ENCODE measurements at regions not wholly inside any gene's neighbourhood (a gene's known extent, or its start where the extent isn't known, plus 50 kb on each side); places are given as distances from the start of the nearest gene placed in this dataset.

DNA sequence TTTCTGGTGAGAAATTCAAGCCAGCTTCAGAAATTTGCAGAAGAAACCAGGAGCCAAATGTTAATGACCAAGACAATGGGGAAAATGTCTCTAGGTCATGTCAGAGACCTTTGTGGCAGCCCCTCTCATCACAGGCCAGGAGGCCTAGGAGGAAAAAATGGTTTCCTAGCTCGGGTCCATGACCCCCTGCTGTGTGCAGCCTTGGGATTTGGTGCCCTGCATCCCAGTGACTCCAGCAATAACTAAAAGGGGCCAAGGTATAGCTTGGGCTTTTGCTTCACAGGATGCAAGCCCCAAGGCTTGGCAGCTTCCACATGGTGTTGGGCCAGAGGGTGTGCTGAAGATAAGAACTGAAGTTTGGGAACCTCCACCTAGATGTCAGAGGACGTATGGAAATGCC is 814.7 kb upstream of the SLIT2 start:
- H3K27ac ChIP-seq = no peak overlapping the region
- POLR2A ChIA-PET (ENCODE audit: low non-redundant PET) = no interaction called here
- CTCF ChIA-PET = no interaction called here
- TF ChIP-seq CTCF (conservative IDR thresholded peaks at IDR 0.05; ENCODE audit: low read depth) = no peak
- DNase-seq (ENCODE audit: low spot score) = no peak

DNA sequence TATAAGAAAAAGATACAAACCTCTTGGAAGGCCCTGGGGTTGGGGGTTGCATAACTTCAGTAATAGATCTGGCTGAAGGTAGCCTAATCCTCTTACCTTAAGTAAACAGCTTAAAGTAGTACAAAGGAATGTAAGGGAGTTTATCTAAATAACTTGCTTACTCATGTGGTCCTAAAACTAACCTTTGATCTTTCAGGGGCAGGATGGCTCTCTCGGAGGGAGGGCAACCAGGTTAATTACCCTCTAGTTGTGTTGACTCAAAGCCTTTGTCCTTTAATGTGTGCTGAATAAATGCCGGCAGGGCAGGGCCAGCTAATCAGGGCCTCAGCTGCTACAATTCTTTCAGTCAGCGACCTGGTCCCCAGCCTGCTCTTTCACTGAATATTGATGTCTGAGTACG is 822.0 kb upstream of the SLIT2 start:
- ChIA-PET CTCF (interaction anchor here (0.6 kb wide), 1 partner anchor 855 kb away, joined by 3 read pairs; no protein-coding TSS in a partner anchor), POLR2A (ENCODE audit: low non-redundant PET) (no interaction called here)
- TF ChIP-seq CTCF (conservative IDR thresholded peaks at IDR 0.05; ENCODE audit: low read depth) = no peak
- DNase-seq (ENCODE audit: low spot score) = no peak
- H3K27ac ChIP-seq = no peak overlapping the region

- ChIA-PET POLR2A (ENCODE audit: low non-redundant PET) (no interaction called here), CTCF (no interaction called here)
- no peak for DNase-seq (ENCODE audit: low spot score)
- no peak for TF ChIP-seq CTCF (conservative IDR thresholded peaks at IDR 0.05; ENCODE audit: low read depth)
- no peak overlapping the region for H3K27ac ChIP-seq
These were observed 826.6 kb upstream of the SLIT2 start for GRCh38 chr4:19425146-19425545.

DNA sequence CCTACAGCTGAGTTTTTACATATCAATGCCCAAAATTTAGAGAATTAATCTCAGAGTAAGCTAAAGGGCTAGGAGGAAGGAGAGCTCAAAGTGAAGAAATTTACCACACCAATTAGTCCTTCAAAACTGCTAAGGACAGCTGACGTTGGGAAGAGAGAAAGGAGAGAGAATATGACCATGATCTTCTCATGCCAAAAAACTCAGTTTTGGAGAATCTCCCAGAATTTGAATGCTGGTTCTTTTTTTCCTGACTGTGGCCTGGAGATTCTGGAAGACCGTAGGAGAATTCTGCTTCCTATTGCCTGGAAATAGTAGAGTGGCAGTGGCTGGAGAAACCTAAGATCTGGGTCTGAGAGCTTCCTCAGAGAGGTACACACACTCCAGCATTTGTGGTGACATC is 834.4 kb upstream of the SLIT2 start:
- DNase-seq (ENCODE audit: low spot score) = no peak
- no peak for TF ChIP-seq CTCF (conservative IDR thresholded peaks at IDR 0.05; ENCODE audit: low read depth)
- H3K27ac ChIP-seq = no peak overlapping the region
- CTCF ChIA-PET = no interaction called here
- POLR2A ChIA-PET (ENCODE audit: low non-redundant PET) = no interaction called here

GRCh38 chr4:19416146-19416545 is 835.6 kb upstream of the SLIT2 start:
- no peak for TF ChIP-seq CTCF (conservative IDR thresholded peaks at IDR 0.05; ENCODE audit: low read depth)
- no peak overlapping the region for H3K27ac ChIP-seq
- no peak for DNase-seq (ENCODE audit: low spot score)
- ChIA-PET CTCF (interaction anchor here (0.6 kb wide), 1 partner anchor 25 kb away, joined by 4 read pairs; no protein-coding TSS in a partner anchor), POLR2A (ENCODE audit: low non-redundant PET) (no interaction called here)

GRCh38 chr4:19408490-19408889 is 843.2 kb upstream of the SLIT2 start:
- CTCF ChIA-PET = interaction anchor here (0.5 kb wide), 1 partner anchor 1846 kb away, joined by 3 read pairs; no protein-coding TSS in a partner anchor

More at GRCh38 chr4:19408490-19408889, 843.2 kb upstream of the SLIT2 start:
- POLR2A ChIA-PET (ENCODE audit: low non-redundant PET) = no interaction called here
- DNase-seq (ENCODE audit: low spot score) = no peak
- no peak overlapping the region for H3K27ac ChIP-seq
- TF ChIP-seq CTCF (conservative IDR thresholded peaks at IDR 0.05; ENCODE audit: low read depth) = no peak
